Activated CD4-positive, alpha-beta T cell treated with anti-CD3 and anti-CD28 coated beads for 48 hours (primary cell): ENCODE measurements at regions not wholly inside any gene's neighbourhood (a gene's known extent, or its start where the extent isn't known, plus 50 kb on each side); places are given as distances from the start of the nearest gene placed in this dataset.
A peak's percentile ranks its signal among the peaks of the same experiment; 100 is the strongest.

Source experiments
- DNase-seq: peaks from one replicate; pipeline ENCODE4 v3.0.0-alpha.2; 2020

- no peak for DNase-seq
Measured at GRCh38 chr5:175282611-175283225, 161.3 kb downstream of the DRD1 start.

- no peak for DNase-seq
Measured at GRCh38 chr5:175281714-175282113, 162.3 kb downstream of the DRD1 start.

GRCh38 chr5:175281257-175281656 lies 162.7 kb downstream of the DRD1 start:
- DNase-seq, result no peak

GRCh38 chr5:175279506-175279905 lies 164.5 kb downstream of the DRD1 start:
- DNase-seq, result no peak

- DNase-seq, result no peak
Measured at GRCh38 chr5:175275748-175276147, 168.2 kb downstream of the DRD1 start.

GRCh38 chr5:175275097-175275496 lies 168.9 kb downstream of the DRD1 start:
- no peak for DNase-seq

- DNase-seq, result no peak
Measured at GRCh38 chr5:175274171-175274570, 169.8 kb downstream of the DRD1 start.

GRCh38 chr5:175264406-175264805 lies 179.6 kb downstream of the DRD1 start:
- no peak for DNase-seq

GRCh38 chr5:175263776-175264175 lies 180.2 kb downstream of the DRD1 start:
- DNase-seq, result no peak

- DNase-seq, result no peak
Measured at GRCh38 chr5:175261526-175261925, 182.5 kb downstream of the DRD1 start.

- no peak for DNase-seq
Measured at GRCh38 chr5:175261037-175261436, 182.9 kb downstream of the DRD1 start.

GRCh38 chr5:175257847-175258194 lies 186.2 kb downstream of the DRD1 start:
- DNase-seq, result no peak

GRCh38 chr5:175257128-175257846 lies 186.7 kb downstream of the DRD1 start:
- no peak for DNase-seq

GRCh38 chr5:175254155-175254554 lies 189.8 kb downstream of the DRD1 start:
- no peak for DNase-seq

GRCh38 chr5:175253597-175253996 lies 190.4 kb downstream of the DRD1 start:
- no peak for DNase-seq

- no peak for DNase-seq
Measured at GRCh38 chr5:175252234-175252805, 191.7 kb downstream of the DRD1 start.

- DNase-seq, result no peak
Measured at GRCh38 chr5:175250426-175250825, 193.6 kb downstream of the DRD1 start.

- DNase-seq, result no peak
Measured at GRCh38 chr5:175248416-175248905, 195.5 kb downstream of the DRD1 start.

GRCh38 chr5:175246889-175247520 lies 197.0 kb downstream of the DRD1 start:
- DNase-seq, result no peak

- peak; percentile 57 for DNase-seq
Measured at GRCh38 chr5:175246242-175246888, 197.6 kb downstream of the DRD1 start.

GRCh38 chr5:175243441-175243840 lies 200.5 kb downstream of the DRD1 start:
- no peak for DNase-seq

GRCh38 chr5:175242207-175242606 lies 201.8 kb downstream of the DRD1 start:
- DNase-seq, result no peak

- no peak for DNase-seq
Measured at GRCh38 chr5:175238326-175238725, 205.7 kb downstream of the DRD1 start.
